Tongue (tissue), 1 donor: ENCODE measurements at regions not wholly inside any gene's neighbourhood (a gene's known extent, or its start where the extent isn't known, plus 50 kb on each side); places are given as distances from the start of the nearest gene placed in this dataset.

ENCODE experiments used
- DNase-seq: peaks from one replicate; pipeline ENCODE4 v3.0.0-alpha.2; 2015

DNA sequence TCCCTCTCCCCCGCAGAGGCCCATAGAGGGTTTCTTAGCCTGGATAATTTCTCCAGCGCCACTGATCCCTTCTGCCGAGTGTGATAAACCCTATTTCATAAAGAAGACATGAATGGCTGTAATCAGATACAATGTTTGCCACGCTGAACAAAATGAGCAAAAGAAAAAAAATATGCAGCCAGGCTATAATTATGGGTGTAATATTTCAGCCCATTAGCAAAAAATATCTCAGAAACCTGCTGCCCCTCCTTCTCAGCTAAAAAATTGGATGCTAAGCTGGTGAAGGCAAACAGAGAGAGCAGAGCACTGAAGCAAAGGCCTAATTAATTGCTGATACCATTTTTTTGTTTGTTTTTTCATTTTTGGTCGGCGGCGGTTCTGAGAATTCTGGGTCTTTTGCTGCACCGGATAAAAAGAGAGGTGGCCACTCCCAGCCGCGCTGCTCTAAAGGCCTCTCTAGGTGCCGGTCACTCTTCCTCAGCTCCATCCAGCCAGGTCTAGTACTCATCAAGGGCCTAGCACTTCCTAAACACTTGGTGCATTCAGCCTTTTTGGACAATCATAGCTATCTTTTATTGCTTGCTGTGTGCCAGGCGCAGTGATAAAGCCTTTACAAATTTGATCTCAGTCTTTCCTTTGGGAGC is 128.7 kb upstream of the TLE3 start:
- no peak for DNase-seq

DNA sequence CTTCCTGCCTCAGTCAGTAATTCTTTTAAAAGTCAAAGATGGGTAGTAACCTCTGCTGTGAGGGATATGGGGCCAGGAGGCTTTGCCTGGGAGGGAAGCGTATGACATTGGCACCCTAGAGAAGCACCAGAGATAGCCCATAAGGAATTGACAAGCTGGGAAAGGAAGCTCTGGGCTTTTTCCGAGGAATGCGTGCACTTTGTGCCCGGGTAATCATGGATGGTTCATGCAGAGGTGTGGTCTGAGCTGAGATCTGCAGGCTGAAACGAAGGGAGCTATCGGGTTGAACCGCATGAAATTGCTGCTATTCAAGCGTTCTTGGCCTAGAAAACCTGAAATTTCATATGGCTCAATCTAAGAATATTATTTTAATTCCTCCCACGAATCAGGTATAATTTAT is 127.7 kb upstream of the TLE3 start:
- DNase-seq: no peak

DNA sequence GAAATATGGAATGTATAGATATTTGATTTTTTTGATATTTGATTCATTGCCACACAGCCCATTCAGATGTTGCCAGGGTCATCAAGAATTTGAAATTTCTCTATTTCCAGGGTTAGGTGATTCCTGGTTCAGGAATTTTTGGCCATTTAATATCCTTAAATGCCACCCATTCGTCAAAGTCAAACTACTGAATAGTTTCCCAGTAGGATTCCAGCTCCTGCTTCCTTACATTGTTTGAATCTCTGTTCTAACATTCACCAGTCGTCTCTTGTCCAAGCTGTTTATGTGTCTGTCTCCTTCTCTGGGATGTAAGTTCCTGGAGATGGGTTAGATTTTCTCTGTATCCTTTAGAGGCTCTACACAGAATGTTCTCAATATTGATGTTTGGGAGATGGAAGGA is 124.9 kb upstream of the TLE3 start:
- no peak for DNase-seq

DNA sequence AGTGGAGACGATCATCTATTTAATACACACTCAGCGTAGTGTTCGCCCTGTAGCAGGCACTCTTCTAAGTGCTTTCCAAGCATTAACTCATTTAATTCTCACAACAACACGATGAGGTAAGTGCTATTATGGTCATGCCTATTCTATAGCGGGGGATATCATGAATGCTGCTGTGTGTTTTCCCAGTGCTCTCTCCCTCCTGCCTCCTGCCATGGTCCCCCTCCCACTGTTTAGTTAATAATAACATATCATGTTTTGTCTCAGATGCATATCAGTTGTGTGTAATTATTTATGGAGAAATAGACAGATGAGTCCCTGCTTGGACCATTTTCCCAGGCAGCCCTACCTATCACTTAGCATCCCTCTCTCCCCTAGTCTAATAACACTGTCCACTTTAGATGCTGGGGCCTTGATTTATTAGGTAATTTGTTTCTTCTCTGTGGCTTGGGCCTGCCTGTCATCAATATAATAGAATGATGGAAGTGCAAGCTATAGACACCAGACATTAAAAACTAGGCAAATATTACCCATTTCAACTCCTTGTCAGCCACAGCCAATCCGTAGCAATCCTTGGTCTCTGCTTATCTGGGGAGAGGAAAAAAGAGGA is 122.9 kb upstream of the TLE3 start:
- DNase-seq: no peak

DNA sequence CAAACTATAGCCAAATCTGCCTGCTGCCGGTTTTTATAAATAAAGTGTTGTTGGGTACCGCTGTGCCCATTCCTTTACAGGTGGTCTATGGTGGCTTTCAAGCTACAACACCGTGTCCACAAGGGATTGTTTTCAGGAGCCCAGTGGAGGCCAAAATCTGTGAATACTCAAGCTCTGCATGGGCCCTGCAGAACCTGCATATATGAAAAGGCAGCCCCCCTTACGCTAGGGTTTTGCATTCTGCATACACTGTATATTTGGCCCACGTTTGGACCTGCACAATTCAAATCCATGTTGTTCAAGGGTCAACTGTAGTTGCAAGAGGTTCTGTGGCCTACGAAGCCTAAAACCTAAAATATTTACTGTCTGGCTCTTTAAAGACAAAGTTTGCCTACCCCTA is 122.2 kb upstream of the TLE3 start:
- DNase-seq: no peak

DNA sequence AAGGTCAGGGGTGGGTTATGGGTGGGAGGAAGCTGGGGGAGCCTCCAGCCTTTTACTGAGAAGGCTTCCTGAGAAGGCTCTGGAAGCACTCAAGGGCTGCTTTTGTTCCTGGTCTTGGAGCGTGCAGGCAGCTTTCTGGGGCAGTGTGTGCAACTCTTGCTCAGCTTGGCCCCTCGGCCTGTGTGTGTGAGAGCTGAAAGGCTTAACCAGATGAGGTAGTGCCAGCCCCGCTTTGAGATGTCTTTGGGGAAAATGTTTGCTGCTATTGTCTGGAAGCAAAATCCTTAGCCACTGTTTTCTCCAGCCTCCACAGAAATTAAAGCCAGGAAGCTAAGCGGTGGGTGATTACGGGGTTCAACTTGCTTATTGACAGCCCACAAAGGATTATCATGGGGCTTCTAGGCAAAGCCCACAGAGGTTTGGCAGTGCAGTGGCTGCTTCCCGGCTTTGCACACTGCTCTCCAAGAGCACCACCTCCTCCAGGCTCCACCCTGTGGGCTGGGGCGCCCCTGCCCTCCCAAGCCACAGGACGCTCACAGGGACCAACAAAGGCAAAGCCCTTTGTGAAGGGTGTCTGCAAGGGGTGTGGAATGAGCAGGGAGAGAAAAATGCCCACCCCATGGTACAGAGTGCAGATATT is 121.7 kb upstream of the TLE3 start:
- DNase-seq: no peak

DNA sequence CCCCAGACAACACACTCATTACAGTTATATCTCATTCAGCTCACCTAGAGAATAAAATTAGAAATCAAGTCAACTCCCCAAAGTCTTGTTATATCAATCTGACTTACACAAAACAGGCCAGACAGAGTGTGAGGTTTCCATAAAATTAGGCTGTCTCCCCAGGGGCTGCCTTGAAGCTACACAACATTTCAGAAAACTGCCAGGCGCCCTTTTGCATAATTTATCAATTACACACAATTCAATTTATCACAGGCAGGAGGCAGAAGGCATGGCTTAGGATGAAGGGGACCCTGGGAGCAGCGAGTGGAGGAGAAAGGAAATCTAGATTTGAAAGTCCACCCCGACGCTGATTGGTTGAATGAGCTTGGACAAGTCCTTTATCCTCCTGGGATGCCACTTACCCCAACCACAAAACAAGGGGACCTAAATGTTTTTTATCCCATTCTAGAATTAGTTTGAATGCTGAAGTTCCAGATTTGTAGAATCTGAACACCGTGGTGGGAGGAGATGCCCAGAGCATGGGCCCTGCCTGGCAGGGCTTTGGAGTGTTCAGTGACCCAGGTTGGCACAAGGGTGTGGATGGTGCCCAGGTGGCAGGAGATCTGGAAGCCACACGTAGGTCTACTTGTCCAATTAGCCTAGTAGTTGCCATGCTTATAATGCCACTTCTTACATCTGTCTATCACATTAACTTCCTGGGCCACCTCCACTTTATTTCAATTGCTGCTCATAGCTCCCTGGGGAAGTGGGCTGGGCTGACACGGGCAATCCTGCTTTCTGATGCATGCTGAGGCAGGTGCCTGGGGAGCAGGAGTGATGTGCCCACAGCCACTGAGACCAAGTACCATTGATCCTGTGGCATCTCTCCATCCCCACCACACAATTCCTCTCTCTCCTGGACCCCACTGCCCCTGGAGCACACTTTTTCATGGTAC is 119.8 kb upstream of the TLE3 start:
- DNase-seq: peak; percentile 21

DNA sequence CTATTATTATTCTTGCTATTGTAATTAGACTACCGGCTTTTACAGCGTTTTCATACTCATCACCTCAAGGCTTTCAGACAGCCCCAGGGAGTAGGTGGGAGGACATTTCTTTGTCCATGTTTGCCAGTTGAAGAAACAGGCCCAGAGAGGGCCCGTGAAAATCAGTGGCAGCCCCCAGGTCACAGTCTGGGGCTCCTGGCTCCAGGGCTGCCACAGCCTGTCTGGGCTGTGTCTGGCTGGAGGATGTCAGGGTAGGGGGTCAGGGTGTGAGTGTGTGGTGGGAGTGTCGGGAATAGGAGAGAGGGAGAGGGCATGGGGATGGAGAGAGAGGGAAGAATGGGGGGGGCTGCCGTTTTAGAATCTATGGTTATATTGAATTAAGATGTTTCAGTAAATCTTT is 118.2 kb upstream of the TLE3 start:
- no peak for DNase-seq

DNA sequence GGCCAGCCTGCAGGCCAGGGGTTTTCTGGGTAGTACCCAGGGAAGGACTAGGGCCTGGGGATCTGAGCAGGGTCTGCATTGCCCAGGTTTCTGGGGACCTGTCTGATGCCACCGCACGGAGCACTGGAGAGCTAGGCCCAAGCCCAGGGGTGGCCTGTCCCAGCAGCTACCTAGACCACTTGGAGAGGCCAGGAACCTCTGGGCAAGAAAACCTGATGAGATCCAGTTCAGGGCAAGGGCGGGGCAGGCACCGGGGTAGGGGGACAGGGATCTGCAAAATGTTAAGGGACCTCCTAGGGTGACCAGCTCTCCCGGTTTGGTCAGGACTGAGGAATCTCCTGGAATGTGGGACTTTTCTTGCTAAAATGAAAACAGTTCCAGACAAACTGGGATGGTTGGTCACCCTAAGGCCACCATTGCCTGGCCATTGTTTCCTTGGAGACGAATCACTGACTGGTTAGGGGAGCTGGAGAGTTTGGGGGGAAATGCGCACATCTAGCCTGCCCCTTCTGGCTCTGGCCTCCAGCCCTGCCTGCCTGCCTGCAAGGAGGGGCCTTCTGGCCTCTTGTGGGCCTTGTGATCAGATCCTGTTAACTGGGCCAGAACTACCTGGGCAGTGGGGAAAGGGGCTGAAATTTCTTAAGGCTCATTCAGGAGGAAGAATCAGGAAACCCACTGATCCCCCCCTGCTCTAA is 117.4 kb upstream of the TLE3 start:
- no peak for DNase-seq

DNA sequence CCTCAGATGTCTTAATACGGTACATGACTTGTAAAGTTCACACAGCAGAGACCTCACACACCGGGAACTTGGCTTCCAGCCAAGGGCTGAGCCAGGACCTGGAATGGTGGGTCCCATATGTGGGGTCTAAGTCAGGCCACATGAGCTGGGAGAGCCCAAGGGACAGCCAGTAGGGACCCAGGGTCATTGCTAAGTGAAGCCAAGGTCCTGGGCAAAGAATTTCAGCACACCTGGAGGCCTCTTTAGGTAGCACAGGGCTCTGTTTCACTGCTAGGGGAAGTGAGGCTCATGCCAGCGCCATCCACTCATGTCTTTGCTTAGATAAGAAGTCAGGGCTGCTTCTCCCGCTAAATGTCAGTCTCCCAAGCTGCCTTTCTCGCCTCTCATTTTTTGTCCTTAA is 116.6 kb upstream of the TLE3 start:
- DNase-seq: no peak

DNA sequence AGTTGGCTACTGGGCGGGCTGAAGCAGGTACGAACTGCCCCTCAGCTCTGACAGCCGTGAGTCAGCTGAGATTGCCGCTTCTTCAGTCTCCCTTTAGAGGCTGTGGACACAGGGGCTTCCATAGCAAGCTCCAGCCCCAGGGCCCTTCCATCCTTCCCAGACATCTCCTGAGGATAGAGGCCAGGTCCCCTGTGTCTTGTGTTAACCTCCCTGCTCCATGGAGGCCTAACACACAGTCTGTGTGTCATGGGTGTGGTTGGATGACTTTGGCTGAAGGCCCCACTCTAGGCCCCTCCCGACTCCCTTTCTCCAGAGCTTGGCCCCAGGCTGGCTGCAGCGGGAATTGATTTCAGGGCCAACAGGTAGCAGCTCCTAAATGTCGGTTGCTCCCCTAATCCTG is 116.1 kb upstream of the TLE3 start:
- DNase-seq: no peak

DNA sequence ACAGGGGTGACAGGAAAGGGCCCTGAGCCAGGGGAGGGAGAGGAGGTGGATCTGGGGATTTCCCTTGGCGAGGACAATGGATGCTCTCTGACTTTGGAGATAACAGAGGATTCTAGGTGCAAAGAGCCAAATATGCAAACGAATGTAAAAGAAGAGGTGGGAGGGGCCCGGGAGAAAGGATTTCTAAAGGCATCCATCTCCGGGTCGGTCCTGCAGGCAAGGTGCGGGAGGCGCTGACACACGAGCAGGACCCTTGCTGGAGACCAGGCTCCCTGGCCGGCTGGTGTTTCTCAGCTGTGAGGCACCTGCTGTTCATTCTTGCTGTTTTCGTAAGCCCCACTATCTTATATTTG is 115.2 kb upstream of the TLE3 start:
- DNase-seq: no peak

DNA sequence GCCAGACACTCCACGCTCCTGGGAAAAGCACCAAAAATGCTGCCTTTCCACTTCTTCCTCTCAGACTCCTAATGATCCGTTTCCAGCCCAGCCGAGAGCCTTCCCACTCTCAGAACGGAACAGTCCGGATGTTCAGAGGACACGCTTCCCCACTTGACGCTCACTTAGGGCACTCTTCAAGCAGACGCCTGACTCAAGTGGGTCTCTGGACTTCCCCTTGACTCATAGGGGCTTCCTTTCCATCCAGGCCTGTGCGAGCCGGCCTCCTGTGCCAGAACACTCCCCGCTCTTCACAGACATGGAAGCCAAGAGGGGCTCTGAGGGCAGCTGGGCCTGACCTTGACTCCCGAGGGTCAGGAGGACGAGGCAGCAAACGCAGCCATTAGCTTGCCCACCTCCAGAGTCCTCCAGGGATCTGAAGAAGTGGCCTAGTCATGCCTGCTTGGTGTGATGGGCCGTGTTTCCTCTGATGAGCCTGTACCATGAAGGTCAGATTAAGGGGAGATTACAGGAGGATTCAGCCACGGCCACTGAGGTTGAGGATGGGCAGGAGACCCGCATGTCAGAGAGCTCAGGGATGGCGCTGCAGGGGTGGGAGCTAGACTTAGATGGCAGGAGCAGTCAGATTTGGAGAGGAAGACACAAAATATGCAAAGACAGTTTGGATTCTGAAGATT is 114.7 kb upstream of the TLE3 start:
- peak; percentile 18 for DNase-seq

DNA sequence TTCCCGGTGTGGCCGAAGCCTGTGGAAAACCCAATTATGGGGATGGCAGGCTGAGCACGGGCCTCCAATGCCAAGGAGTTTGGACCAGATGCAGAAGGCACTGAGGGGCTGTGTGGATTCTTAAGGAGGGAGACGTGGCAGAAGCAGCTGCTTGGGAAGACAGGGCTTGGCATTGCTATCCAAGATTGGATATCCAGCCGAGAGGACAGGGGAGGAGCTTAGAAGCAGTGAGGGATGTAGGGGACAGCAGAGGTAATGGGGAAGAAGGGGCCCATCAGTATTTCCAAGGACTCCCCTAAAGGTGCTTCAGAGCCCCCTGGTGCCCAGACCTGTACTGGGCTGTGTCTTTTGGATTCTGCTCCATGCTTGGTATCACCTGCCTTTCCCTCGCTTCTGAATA is 112.8 kb upstream of the TLE3 start:
- DNase-seq: peak; percentile 13

DNA sequence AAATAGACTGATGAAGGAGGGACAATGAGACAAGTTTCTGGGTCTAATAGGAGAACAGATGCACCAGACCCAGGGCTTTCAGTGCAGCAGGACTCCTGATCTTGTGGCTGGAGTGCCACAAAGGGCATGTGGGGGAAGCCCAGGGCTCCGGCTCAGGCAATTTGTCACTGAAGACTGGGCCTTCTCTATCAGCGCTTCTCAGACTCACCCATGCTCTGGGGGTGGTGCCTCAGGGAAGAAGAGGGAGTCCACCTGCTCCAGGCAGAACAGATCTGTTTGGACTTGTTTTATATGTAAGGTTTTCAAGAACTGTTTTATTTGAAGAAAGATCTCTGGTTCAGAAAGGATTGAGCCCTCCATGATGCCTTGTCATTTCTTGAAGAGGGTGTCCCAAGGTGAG is 112.4 kb upstream of the TLE3 start:
- DNase-seq: no peak

DNA sequence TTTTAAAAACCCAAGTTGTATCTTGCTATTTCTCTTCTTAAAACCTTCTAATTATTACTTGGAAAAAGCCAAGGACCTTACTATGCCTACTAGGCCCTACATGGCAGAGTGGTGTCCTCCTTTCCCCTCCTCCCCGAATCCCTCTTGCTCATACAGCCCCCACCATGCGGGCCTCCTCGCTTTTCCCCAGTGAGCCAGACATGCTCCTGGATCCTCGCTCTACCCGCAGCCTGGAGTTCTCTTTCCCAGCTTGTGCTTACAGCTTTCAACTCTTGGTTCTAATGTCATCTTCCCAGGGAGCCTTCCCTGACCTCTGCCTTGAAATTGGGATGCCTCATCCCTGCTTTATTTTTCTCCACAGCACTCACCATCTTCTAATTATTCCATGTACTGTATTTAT is 111.8 kb upstream of the TLE3 start:
- DNase-seq: no peak

DNA sequence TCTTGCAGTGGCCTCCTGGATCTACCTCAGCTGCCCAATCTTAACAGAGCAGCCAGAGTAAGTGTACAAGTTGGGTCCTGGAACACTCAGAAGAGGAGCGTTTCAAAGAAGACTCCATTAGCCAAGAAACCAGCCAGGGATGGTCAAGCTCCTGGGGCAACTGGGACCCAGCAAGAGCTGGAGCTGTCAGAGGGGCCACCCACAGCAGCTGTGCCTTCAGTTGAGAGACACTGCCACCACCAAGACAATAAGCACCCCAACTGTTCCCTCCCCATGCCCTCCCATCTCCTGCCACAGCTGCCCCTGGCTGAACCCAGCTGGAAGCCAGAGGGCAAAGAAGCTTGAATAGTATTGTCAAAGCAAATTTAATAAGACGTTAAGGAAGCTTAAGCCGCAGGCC is 110.6 kb upstream of the TLE3 start:
- no peak for DNase-seq

DNA sequence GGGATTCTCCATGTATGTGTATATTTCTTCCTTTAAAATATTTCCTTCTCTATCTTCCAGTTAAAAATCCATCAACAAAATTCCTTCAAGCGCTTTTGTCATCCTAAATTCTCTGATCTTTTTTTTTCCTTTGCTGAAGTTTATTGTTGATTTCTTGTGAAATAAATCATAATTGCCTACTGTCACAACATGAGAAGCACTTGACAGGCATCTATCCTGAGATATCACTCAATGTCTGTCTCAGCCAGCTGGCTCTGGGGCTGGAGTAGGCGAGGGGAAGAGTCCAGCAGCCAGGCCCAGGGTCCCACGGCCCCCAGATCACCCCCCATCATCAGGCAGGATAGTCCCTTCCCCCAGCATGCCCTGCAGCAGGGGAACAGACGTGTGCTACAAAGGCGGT is 109.0 kb upstream of the TLE3 start:
- DNase-seq: no peak

DNA sequence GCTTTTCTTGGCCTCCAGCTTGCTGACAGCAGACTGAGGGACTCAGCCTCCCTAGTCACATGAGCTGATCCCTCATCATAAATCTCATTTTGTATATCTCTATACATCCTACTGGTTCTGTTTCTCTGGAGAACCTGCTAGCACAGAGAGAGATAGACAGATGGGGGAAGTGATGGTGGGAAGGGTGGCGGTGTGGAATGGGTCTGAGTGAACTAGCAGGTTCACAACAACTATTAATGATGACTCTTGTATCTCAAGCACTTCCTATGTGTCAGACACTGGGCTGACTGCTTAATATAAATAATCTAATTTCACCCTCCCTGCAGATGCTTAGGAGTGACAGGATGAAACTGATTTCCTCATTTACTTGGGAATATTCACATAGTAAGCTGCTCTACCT is 106.9 kb upstream of the TLE3 start:
- no peak for DNase-seq

DNA sequence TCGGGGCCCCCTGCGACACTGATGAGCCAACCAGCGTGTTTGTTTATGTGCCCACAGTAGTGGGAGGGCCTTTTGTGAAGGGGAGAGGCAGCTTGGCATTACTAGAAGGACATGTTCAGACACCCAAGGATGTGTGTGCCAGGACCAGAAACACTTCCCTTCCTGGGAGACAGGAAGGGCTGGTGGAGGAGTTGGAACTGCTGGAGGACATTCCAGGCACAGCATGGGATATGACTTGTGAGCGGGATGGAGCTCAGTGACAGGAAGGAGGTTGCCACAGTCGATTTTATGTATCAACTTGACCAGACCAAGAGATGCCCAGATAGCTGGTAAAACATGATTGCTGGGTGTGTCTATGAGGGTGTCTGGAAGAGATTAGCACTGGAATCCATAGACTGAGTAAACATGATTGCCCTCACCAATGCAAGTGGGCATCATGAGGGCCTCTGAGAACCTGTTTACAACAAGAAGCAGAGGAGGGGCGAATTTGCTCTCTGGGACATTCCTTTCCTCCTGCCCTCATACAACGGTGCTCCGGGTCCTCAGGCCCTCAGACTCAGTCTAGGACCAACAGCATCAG is 106.4 kb upstream of the TLE3 start:
- DNase-seq: no peak

DNA sequence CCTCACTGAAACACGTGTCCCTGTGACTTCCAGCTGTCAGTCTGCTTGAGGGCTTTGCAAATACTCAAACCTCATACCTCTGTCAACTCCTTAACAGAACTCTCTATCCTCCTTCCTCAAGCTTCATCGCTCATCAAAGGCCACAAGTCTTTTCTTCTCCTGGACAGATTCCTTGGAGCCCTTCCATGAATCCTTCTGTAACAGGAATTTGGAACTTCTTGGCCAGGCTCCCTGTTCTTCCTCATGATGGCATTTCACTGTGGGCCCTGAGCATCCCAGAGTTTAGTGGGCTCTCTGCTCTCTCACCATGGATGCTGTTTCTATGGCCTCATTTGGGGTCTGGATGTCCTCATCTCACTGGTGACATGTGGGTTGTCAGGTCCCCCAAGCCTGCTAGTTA is 105.0 kb upstream of the TLE3 start:
- DNase-seq: no peak

DNA sequence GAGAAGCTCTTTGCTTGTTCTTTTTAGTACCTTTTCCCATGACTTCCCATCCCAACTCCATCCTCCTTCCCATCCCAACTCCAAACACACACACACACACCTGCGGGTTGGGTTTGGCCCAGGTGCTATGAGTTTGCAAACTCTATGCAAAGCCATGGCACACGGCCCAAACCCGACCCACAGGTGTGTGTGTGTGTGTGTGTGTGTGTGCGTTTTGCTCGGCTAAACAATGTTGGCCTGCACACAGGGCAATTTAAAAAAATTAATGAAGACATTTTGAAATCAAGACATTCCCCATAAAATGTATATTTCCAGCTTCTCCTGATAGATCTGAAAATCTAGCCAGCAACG is 103.7 kb upstream of the TLE3 start:
- no peak for DNase-seq
